ENCODE measurements at regions not wholly inside any gene's neighbourhood (a gene's known extent, or its start where the extent isn't known, plus 50 kb on each side); places are given as distances from the start of the nearest gene placed in this dataset.
"Not testable (repeated sequence)": the region's sequence is repeated elsewhere in the genome, so short reads cannot be mapped to it uniquely, and the experiment has no call there.

GRCh38 chr19:31528261-31528660, 179.0 kb upstream of the TSHZ3 start:
- DNase-seq (ENCODE audit: low read depth, low spot score), result no peak

GRCh38 chr19:31529121-31529520, 179.9 kb upstream of the TSHZ3 start:
- DNase-seq (ENCODE audit: low read depth, low spot score), result peak; percentile 63

- DNase-seq (ENCODE audit: low read depth, low spot score), result no peak
Observed at GRCh38 chr19:31530781-31531180, 181.5 kb upstream of the TSHZ3 start.

- DNase-seq (ENCODE audit: low read depth, low spot score), result no peak
Observed at GRCh38 chr19:31531326-31531725, 182.1 kb upstream of the TSHZ3 start.

GRCh38 chr19:31532034-31532433, 182.8 kb upstream of the TSHZ3 start:
- no peak for DNase-seq (ENCODE audit: low read depth, low spot score)

- DNase-seq (ENCODE audit: low read depth, low spot score), result no peak
Observed at GRCh38 chr19:31533114-31533513, 183.9 kb upstream of the TSHZ3 start.

GRCh38 chr19:31534231-31534630, 185.0 kb upstream of the TSHZ3 start:
- no peak for DNase-seq (ENCODE audit: low read depth, low spot score)

GRCh38 chr19:31534786-31535657, 185.8 kb upstream of the TSHZ3 start:
- no peak for DNase-seq (ENCODE audit: low read depth, low spot score)

GRCh38 chr19:31535691-31536460, 186.6 kb upstream of the TSHZ3 start:
- DNase-seq (ENCODE audit: low read depth, low spot score), result no peak

- no peak for DNase-seq (ENCODE audit: low read depth, low spot score)
Observed at GRCh38 chr19:31537136-31537535, 187.9 kb upstream of the TSHZ3 start.

- DNase-seq (ENCODE audit: low read depth, low spot score), result not testable (repeated sequence)
Observed at GRCh38 chr19:31537902-31538301, 188.7 kb upstream of the TSHZ3 start.

GRCh38 chr19:31538879-31539278, 189.6 kb upstream of the TSHZ3 start:
- DNase-seq (ENCODE audit: low read depth, low spot score), result no peak

- DNase-seq (ENCODE audit: low read depth, low spot score), result no peak
Observed at GRCh38 chr19:31539386-31539785, 190.2 kb upstream of the TSHZ3 start.

GRCh38 chr19:31541396-31541795, 192.2 kb upstream of the TSHZ3 start:
- no peak for DNase-seq (ENCODE audit: low read depth, low spot score)

- DNase-seq (ENCODE audit: low read depth, low spot score), result no peak
Observed at GRCh38 chr19:31543456-31543855, 194.2 kb upstream of the TSHZ3 start.

- DNase-seq (ENCODE audit: low read depth, low spot score), result no peak
Observed at GRCh38 chr19:31545777-31546176, 196.5 kb upstream of the TSHZ3 start.

GRCh38 chr19:31546205-31546960, 197.1 kb upstream of the TSHZ3 start:
- DNase-seq (ENCODE audit: low read depth, low spot score), result no peak

GRCh38 chr19:31548941-31549340, 199.7 kb upstream of the TSHZ3 start:
- DNase-seq (ENCODE audit: low read depth, low spot score), result peak; percentile 40

- DNase-seq (ENCODE audit: low read depth, low spot score), result no peak
Observed at GRCh38 chr19:31553112-31553845, 204.0 kb upstream of the TSHZ3 start.

- no peak for DNase-seq (ENCODE audit: low read depth, low spot score)
Observed at GRCh38 chr19:31553846-31554215, 204.6 kb upstream of the TSHZ3 start.

- no peak for DNase-seq (ENCODE audit: low read depth, low spot score)
Observed at GRCh38 chr19:31554360-31554759, 205.1 kb upstream of the TSHZ3 start.
